GM18951 (cell line): ENCODE measurements at regions not wholly inside any gene's neighbourhood (a gene's known extent, or its start where the extent isn't known, plus 50 kb on each side); places are given as distances from the start of the nearest gene placed in this dataset.

Experiments used
- POLR2A ChIP-seq: IDR thresholded peaks from 4 replicates; pipeline ENCODE4 v1.6.1; 2011; ENCODE audit warnings: mild to moderate bottlenecking; ENCODE audit not compliant: insufficient read length, insufficient read depth; ENCODE audit errors: extremely low read depth
- in situ Hi-C: fragments of 300-500 bp; cut with MboI; formaldehyde crosslinking; loops from one replicate; pipeline ENCODE4 v1.12.0; 2022; ENCODE audit warnings: low sequenced_read_pairs, mixed read lengths, inconsistent platforms; ENCODE audit not compliant: unreplicated experiment

DNA sequence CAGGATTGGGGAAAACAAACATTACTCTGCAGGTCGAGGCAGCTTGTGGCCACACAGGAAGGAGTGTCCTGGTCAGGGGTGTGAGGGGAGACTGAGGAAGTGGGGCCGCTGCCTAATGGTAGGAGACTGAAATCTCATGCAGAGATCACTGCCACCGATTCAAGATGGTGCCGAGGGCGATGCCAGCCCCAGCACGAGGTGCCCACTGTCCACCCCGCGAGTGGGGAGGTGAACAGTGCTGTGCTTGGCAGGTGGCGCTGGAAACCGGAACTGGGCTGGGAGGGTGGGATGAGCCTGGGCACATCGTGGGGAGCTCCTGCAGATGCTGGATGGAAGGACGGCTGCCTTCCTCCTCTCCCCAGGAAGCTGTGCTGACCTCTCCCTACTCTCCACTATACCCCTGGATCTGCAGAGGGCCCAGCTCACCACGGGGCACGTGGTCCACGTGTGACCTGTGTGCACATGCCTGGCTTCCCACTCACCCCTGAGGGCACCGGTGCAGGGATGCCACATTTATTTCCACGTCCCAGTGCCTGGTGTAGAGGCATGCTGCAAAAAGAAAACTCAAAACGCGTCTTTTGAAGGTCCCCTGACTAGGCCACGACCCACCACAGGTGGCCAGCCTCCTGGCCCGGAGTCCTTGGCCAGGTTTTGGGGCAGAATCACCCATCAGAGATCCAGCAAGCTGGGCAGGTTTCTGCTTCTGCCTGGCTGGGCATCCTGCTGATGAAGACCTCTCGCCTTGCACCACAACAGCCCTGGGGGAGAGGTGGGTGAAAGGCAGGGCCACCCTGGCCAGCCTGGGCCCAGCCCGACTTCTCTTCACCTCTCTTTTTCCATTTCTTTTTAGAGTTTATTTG, 71.7 kb upstream of the FCN1 start:
- TF ChIP-seq POLR2A: no peak
- in situ Hi-C loops: loop anchor here (10.0 to 25.0 kb wide), 2 partner anchors 295 to 502 kb away; no protein-coding TSS in a partner anchor

GRCh38 chr9:134991808-134992754, 74.4 kb upstream of the FCN1 start:
- no peak for TF ChIP-seq POLR2A
- in situ Hi-C loops: loop anchor here (25.0 kb wide), 1 partner anchor 505 kb away; no protein-coding TSS in a partner anchor

- in situ Hi-C loops: loop anchor here (25.0 kb wide), 1 partner anchor 505 kb away; no protein-coding TSS in a partner anchor
- TF ChIP-seq POLR2A: no peak
Measured at GRCh38 chr9:134992755-134993124, 75.0 kb upstream of the FCN1 start.

DNA sequence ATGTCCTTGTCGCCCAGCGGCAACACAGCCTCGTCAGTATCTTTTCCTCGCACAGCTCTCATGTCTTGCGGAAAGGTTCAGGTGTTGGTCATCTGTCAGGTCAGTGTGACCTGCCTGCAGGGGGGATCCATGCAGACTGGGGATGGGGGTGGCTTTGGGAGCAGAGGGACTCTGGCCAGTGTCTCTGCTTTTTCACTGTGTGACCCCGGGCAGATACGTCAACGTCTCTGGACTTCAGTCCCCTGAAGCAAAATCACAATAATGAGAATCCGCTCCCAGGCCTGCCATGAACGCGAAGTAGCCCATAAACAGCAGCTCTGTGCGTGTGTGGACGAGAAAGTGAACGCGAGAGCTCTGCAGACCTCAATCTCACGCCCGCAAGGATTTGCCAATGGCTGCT, 75.7 kb upstream of the FCN1 start:
- in situ Hi-C loops: loop anchor here (25.0 kb wide), 1 partner anchor 506 kb away; no protein-coding TSS in a partner anchor
- no peak for TF ChIP-seq POLR2A

- in situ Hi-C loops: loop anchor here (25.0 kb wide), 1 partner anchor 507 kb away; no protein-coding TSS in a partner anchor
- no peak for TF ChIP-seq POLR2A
Measured at GRCh38 chr9:134993996-134994720, 76.4 kb upstream of the FCN1 start.

- TF ChIP-seq POLR2A: no peak
- in situ Hi-C loops: loop anchor here (25.0 kb wide), 1 partner anchor 508 kb away; no protein-coding TSS in a partner anchor
Measured at GRCh38 chr9:134994926-134995791, 77.4 kb upstream of the FCN1 start.

DNA sequence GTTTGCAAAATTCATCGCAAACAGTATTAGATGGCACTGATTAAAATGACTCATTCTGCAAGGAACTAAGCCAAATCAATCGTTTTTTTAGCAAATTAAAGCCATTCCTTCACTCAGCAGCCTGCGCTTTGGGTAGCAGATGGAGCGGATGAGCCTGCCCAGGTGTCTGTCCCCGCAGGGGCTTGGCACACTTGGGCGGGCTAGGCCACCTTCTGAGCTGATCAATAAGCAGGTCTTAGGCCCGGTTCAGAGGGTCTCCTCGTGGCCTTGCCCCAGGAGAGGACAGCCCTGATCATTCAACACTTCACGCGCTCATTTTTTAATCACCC, 78.0 kb upstream of the FCN1 start:
- TF ChIP-seq POLR2A: no peak
- in situ Hi-C loops: loop anchor here (25.0 kb wide), 1 partner anchor 508 kb away; no protein-coding TSS in a partner anchor

DNA sequence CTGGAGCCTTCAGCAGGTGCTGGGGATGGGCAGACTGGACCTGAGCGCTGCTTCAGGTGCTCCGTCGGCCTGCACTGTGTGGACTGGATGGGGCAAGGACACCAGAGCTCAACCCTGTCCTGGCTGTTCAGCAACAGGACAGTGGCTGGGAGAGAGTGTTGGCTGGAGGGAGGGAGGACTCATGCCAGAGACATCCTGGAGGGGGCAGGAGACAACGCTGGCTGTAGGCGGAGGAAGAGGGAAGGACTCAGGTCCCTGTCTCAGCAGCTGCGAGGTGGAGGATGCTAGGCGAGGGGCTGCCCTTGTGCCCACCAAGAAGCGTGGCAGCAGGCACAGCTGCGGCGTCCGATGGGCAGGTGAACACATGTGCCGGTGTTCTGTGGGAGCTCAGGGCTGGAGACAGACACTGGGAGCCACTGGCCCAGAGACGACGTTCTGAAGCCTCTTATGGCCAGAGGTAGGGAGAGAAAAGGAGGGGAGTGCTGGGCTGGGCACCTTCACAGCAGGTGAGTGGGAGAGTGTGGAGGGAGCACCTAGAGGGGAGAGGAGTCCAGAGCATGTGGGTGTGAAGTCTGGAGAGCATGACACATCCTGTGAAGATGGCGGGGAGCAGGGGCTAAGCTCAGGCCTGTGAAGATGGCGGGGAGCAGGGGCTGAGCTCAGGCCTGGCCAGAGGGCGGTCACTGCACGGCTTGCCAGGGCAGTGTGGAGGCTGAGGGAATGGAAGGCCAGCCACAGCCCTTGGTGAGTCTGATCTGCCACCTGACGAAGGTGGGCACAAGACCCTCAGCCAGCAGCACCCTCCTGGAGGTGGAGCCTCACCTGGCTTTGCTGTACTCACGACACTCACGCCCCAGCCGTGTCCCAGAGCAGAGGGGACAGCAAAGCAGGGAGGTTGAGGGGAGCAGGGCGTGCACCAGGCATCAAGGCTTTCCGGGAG, 79.1 kb upstream of the FCN1 start:
- in situ Hi-C loops: loop anchor here (25.0 kb wide), 1 partner anchor 510 kb away; no protein-coding TSS in a partner anchor
- TF ChIP-seq POLR2A: no peak

GRCh38 chr9:135000647-135001245, 83.0 kb upstream of the FCN1 start:
- no peak for TF ChIP-seq POLR2A
- in situ Hi-C loops: no loop called here

- no peak for TF ChIP-seq POLR2A
- in situ Hi-C loops: no loop called here
Measured at GRCh38 chr9:135001526-135001925, 83.8 kb upstream of the FCN1 start.
